HepG2 (cell line): ENCODE measurements at regions not wholly inside any gene's neighbourhood (a gene's known extent, or its start where the extent isn't known, plus 50 kb on each side); places are given as distances from the start of the nearest gene placed in this dataset.

Experiments used
- ATAC-seq: fragments of 200-7000 bp; cut with Tn5 transposase; 3 replicates; pipeline ENCODE4 v1.9.1; 2020; ENCODE audit warnings: mild to moderate bottlenecking, moderate library complexity
- BruUV-seq: library from RNA; stranded (reverse); fragments of 400-500 nt; replicated peaks from 2 replicates; lab custom pipeline; 2021; lab: Mats Ljungman, UMichigan
- CTCF ChIA-PET: fragments of 300-600 bp; formaldehyde crosslinking; extraction: SDS; loops from one replicate; lab custom pipeline; 2021; ENCODE audit warnings: low total read pairs, inconsistent platforms, low intra/inter-chr PET ratio; lab: Yijun Ruan, JAX
- POLR2A ChIA-PET: fragments of 350-600 bp; sonication (Branson Sonifier 250); formaldehyde crosslinking; loops from one replicate; lab custom pipeline; 2020; ENCODE audit warnings: antibody characterized with exemption, inconsistent platforms; lab: Yijun Ruan, JAX
- DNase-seq: peaks from one replicate; pipeline ENCODE4 v3.0.0-alpha.2; 2015; ENCODE audit warnings: low spot score
- FAIRE-seq: peaks from 3 replicates; lab custom pipeline; 2011; peaks lifted over from hg19 to GRCh38; lab: Jason Lieb, UNC
- H2AFZ ChIP-seq: one replicate; pipeline ENCODE4 v1.6.1; 2011; ENCODE audit warnings: low read length, inconsistent platforms
- H3K27ac ChIP-seq: fragments of 300-600 bp; 3 replicates; pipeline ENCODE4 v1.8.0; 2011; ENCODE audit warnings: mixed run types, mild to moderate bottlenecking, mixed read lengths, low read length, inconsistent platforms; ENCODE audit not compliant: insufficient read depth; ENCODE audit errors: extremely low read length
- H3K27me3 ChIP-seq, 2 experiments: fragments of 200-600 bp in 1 of 2; 2 replicates in 1 of 2; 3 replicates in 1 of 2; pipeline versions ENCODE4 v1.6.0 to v1.8.0; 2011; ENCODE audit warnings: low read length in 2 of 2, mild to moderate bottlenecking in 2 of 2, moderate library complexity in 2 of 2, inconsistent platforms in 1 of 2; ENCODE audit not compliant: insufficient read depth in 2 of 2, control insufficient read depth in 1 of 2
- H3K36me3 ChIP-seq, 2 experiments: fragments of 200-600 bp in 1 of 2; replicated peaks in 1 of 2; 2 replicates in 1 of 2; 3 replicates in 1 of 2; pipeline versions ENCODE4 v1.5.1 to v1.8.0; 2011; ENCODE audit warnings: low read length in 2 of 2, inconsistent platforms in 1 of 2; ENCODE audit not compliant: insufficient read depth in 2 of 2, control insufficient read depth in 1 of 2
- H3K4me1 ChIP-seq: 2 replicates; pipeline ENCODE4 v1.5.1; 2012; ENCODE audit warnings: low read length, inconsistent platforms; ENCODE audit not compliant: insufficient read depth
- H3K4me2 ChIP-seq: 2 replicates; pipeline ENCODE4 v1.6.0; 2011; ENCODE audit warnings: low read depth, low read length, inconsistent platforms
- H3K4me3 ChIP-seq, 3 experiments: fragments of 200-600 bp in 1 of 3; sonication (generic), shearing (Covaris generic) in 1 of 3; replicated peaks in 1 of 3; 2 replicates each; pipeline ENCODE4 v1.5.1; 2011 to 2016; ENCODE audit warnings: low read length in 3 of 3, inconsistent platforms in 2 of 3, low read depth in 2 of 3, mild to moderate bottlenecking in 2 of 3, control low read depth in 1 of 3, mixed read lengths in 1 of 3; ENCODE audit not compliant: insufficient read depth in 1 of 3
- H3K79me2 ChIP-seq: one replicate; pipeline ENCODE4 v1.6.1; 2011; ENCODE audit warnings: low read length, inconsistent platforms; ENCODE audit not compliant: insufficient read depth
- H3K9ac ChIP-seq: 2 replicates; pipeline ENCODE4 v1.6.0; 2011; ENCODE audit warnings: mild to moderate bottlenecking, low read depth, low read length, inconsistent platforms; ENCODE audit not compliant: insufficient read depth
- H3K9me3 ChIP-seq: 2 replicates; pipeline ENCODE4 v1.5.1; 2012; ENCODE audit warnings: mild to moderate bottlenecking, low read length
- H4K20me1 ChIP-seq: 2 replicates; pipeline ENCODE4 v1.6.0; 2011; ENCODE audit warnings: inconsistent platforms, mild to moderate bottlenecking, low read length, moderate library complexity; ENCODE audit not compliant: insufficient read depth
- AGO2 ChIP-seq: fragments of 200-400 bp; formaldehyde crosslinking; optimal IDR thresholded peaks from 2 replicates; pipeline ENCODE3; 2017; ENCODE audit warnings: mild to moderate bottlenecking, low read depth, low read length, moderate library complexity
- ZNF138 ChIP-seq: sonication (generic); formaldehyde crosslinking; IDR thresholded peaks from 2 replicates; pipeline ENCODE4 v1.5.0; 2020; ENCODE audit warnings: mild to moderate bottlenecking, low read depth, missing genetic modification reagents
- ZNF672 ChIP-seq: sonication (generic); formaldehyde crosslinking; IDR thresholded peaks from 2 replicates; pipeline ENCODE4 v1.8.1; 2022; ENCODE audit warnings: missing genetic modification reagents
- WGBS: methylation state at CpG from one replicate; pipeline ENCODE4 v1.1.6; 2017; ENCODE audit warnings: low lambda C conversion rate; 5-methylcytosine and 5-hydroxymethylcytosine counted together
- in situ Hi-C: cut with HindIII; loops from 2 replicates; pipeline ENCODE4 v1.10.0; 2017; ENCODE audit warnings: low pct_unique_long_range_greater_than_20kb; ENCODE audit not compliant: extremely low pct_ligation_motif_present
- intact Hi-C: fragments of 100-400 bp; cut with micrococcal nuclease; formaldehyde crosslinking; loops from one replicate; pipeline ENCODE4 v1.10.0; 2022; ENCODE audit not compliant: unreplicated experiment
- TF ChIP-seq, protein P1 (sequence below): sonication (generic); formaldehyde crosslinking; IDR thresholded peaks from 2 replicates; pipeline ENCODE4 v1.4.0; 2020; ENCODE audit warnings: missing genetic modification reagents

DNA sequence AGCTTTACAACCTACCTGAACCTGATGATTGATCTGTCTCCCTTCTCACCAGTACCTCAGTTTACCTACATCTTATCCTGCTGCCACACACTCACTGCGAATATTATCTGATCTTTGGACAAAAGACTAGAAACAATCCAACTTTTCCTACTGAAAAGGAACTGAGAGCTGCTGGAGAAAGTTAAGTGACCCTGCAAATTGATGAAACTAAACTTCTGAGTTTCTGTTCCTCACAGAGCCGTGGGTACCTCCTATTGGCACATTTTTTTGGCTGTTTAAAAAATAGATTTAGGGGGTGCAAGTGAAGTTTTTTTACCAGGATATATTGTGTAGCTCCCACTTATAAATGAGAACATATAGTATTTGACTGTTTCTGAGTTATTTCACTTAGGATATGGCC, 66.0 kb upstream of the STARD3NL start (continued):
- TF ChIP-seq, protein P1, sequence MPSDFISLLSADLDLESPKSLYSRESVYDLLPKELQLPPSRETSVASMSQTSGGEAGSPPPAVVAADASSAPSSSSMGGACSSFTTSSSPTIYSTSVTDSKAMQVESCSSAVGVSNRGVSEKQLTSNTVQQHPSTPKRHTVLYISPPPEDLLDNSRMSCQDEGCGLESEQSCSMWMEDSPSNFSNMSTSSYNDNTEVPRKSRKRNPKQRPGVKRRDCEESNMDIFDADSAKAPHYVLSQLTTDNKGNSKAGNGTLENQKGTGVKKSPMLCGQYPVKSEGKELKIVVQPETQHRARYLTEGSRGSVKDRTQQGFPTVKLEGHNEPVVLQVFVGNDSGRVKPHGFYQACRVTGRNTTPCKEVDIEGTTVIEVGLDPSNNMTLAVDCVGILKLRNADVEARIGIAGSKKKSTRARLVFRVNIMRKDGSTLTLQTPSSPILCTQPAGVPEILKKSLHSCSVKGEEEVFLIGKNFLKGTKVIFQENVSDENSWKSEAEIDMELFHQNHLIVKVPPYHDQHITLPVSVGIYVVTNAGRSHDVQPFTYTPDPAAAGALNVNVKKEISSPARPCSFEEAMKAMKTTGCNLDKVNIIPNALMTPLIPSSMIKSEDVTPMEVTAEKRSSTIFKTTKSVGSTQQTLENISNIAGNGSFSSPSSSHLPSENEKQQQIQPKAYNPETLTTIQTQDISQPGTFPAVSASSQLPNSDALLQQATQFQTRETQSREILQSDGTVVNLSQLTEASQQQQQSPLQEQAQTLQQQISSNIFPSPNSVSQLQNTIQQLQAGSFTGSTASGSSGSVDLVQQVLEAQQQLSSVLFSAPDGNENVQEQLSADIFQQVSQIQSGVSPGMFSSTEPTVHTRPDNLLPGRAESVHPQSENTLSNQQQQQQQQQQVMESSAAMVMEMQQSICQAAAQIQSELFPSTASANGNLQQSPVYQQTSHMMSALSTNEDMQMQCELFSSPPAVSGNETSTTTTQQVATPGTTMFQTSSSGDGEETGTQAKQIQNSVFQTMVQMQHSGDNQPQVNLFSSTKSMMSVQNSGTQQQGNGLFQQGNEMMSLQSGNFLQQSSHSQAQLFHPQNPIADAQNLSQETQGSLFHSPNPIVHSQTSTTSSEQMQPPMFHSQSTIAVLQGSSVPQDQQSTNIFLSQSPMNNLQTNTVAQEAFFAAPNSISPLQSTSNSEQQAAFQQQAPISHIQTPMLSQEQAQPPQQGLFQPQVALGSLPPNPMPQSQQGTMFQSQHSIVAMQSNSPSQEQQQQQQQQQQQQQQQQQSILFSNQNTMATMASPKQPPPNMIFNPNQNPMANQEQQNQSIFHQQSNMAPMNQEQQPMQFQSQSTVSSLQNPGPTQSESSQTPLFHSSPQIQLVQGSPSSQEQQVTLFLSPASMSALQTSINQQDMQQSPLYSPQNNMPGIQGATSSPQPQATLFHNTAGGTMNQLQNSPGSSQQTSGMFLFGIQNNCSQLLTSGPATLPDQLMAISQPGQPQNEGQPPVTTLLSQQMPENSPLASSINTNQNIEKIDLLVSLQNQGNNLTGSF (CRISPR knock-in tag): no peak

DNA sequence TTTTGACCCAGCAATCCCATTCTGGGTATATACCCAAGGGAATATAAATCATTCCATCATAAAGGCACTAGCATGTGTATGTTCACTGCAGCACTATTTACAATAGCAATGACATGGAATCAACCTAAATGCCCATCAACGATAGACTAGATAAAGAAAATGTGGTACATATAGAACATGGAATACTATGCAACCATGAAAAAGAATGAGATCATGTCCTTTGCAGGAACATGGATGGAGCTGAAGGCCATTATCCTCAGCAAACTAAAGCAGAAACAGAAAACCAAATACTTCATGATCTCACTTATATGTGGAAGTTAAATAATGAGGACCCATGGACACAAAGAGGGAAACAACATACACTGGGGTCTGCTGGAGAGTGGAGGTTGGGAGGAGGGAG, 58.0 kb upstream of the STARD3NL start:
- H3K9me3 ChIP-seq: no peaks in the 10 kb centered on the region
- POLR2A ChIA-PET: no interaction called here
- FAIRE-seq: no peak
- no peak overlapping the region for H3K4me3 ChIP-seq
- BruUV-seq: no TSS peak
- in situ Hi-C loops (loop anchor here (25.0 kb wide), 1 partner anchor 192 kb away; no protein-coding TSS in a partner anchor), intact Hi-C loops (no loop called here)
- no peak for ATAC-seq
- H3K4me1 ChIP-seq: no peaks in the 10 kb centered on the region
- WGBS: 0% methylated on average over 1 of the region's 1 CpG
- no peak for DNase-seq
- no peaks in the 10 kb centered on the region for H4K20me1 ChIP-seq
- TF ChIP-seq ZNF672 (no peak), AGO2 (no peak), ZNF138 (CRISPR knock-in tag) (no peak)
- no peak overlapping the region for H3K4me2 ChIP-seq
- CTCF ChIA-PET: no interaction called here
- no peak overlapping the region for H3K9ac ChIP-seq
- H3K79me2 ChIP-seq: no peaks in the 10 kb centered on the region
- H3K36me3 ChIP-seq: no peaks in the 10 kb centered on the region
- no peaks in the 10 kb centered on the region for H3K27me3 ChIP-seq
- H3K27ac ChIP-seq: no peak overlapping the region
- no peak overlapping the region for H2AFZ ChIP-seq
